Activated CD4-positive, alpha-beta T cell treated with anti-CD3 and anti-CD28 coated beads for 4 hours (primary cell): ENCODE measurements at regions not wholly inside any gene's neighbourhood (a gene's known extent, or its start where the extent isn't known, plus 50 kb on each side); places are given as distances from the start of the nearest gene placed in this dataset.
A peak's percentile ranks its signal among the peaks of the same experiment; 100 is the strongest.
"Not testable (repeated sequence)": the region's sequence is repeated elsewhere in the genome, so short reads cannot be mapped to it uniquely, and the experiment has no call there.

Experiments
- DNase-seq, 2 donors: peaks; one replicate each; pipeline ENCODE4 v3.0.0-alpha.2; 2020

- DNase-seq, result no peak
These were observed 161.1 kb downstream of the PHF8 start for GRCh38 chrX:53883196-53883595.

- DNase-seq, result no peak
These were observed 161.9 kb downstream of the PHF8 start for GRCh38 chrX:53882331-53882730.

- DNase-seq, result not testable (repeated sequence)
These were observed 163.5 kb downstream of the PHF8 start for GRCh38 chrX:53880786-53881185.

GRCh38 chrX:53859890-53860289 lies 173.4 kb upstream of the HUWE1 start:
- DNase-seq, result no peak

- DNase-seq, result peak; percentile 25 to 51
These were observed 145.4 kb upstream of the HUWE1 start for GRCh38 chrX:53831662-53832635.

- DNase-seq, result no peak
These were observed 138.2 kb upstream of the HUWE1 start for GRCh38 chrX:53824686-53825085.

- DNase-seq, result not testable (repeated sequence)
These were observed 131.6 kb upstream of the HUWE1 start for GRCh38 chrX:53818115-53818514.

GRCh38 chrX:53817548-53817947 lies 131.0 kb upstream of the HUWE1 start:
- DNase-seq, result no peak

GRCh38 chrX:53813670-53814440 lies 127.3 kb upstream of the HUWE1 start:
- DNase-seq, result no peak

GRCh38 chrX:53798281-53798680 lies 111.8 kb upstream of the HUWE1 start:
- DNase-seq, result no peak

- DNase-seq, result no peak
These were observed 109.1 kb upstream of the HUWE1 start for GRCh38 chrX:53795576-53795975.

GRCh38 chrX:53794181-53794580 lies 107.7 kb upstream of the HUWE1 start:
- DNase-seq, result no peak

- no peak for DNase-seq
These were observed 82.3 kb upstream of the HUWE1 start for GRCh38 chrX:53768865-53769264.

- no peak for DNase-seq
These were observed 81.9 kb upstream of the HUWE1 start for GRCh38 chrX:53768451-53768850.

GRCh38 chrX:53767544-53767943 lies 81.0 kb upstream of the HUWE1 start:
- no peak for DNase-seq

- DNase-seq, result not testable (repeated sequence)
These were observed 70.7 kb upstream of the HUWE1 start for GRCh38 chrX:53757181-53757580.

- no peak for DNase-seq
These were observed 60.2 kb upstream of the HUWE1 start for GRCh38 chrX:53746718-53747117.

GRCh38 chrX:53743244-53743643 lies 56.7 kb upstream of the HUWE1 start:
- DNase-seq, result no peak

- no peak for DNase-seq
These were observed 51.9 kb upstream of the HUWE1 start for GRCh38 chrX:53738370-53738906.
